CD14-positive monocyte (primary cell): ENCODE measurements at regions not wholly inside any gene's neighbourhood (a gene's known extent, or its start where the extent isn't known, plus 50 kb on each side); places are given as distances from the start of the nearest gene placed in this dataset.

Experiments
- DNase-seq, 3 donors: peaks; one replicate each; pipeline ENCODE4 v3.0.0-alpha.2; 2011 to 2022
- H2AFZ ChIP-seq: 2 replicates; pipeline ENCODE4 v1.6.0; 2012; ENCODE audit warnings: mild to moderate bottlenecking, low read depth, low read length, inconsistent platforms; ENCODE audit not compliant: insufficient read depth, poor library complexity, severe bottlenecking
- H3K27ac ChIP-seq, 2 donors: 1 replicate in 1 of 2; 2 replicates in 1 of 2; pipeline ENCODE4 v1.5.1; 2012 to 2013; ENCODE audit warnings: low read length in 2 of 2, control low read depth in 1 of 2, inconsistent platforms in 1 of 2, low read depth in 1 of 2, mild to moderate bottlenecking in 1 of 2
- H3K27me3 ChIP-seq, 2 donors: one replicate each; pipeline versions ENCODE4 v1.6.0 to v1.6.1; 2011 to 2013; ENCODE audit warnings: low read length in 2 of 2; ENCODE audit not compliant: control insufficient read depth in 2 of 2, insufficient read depth in 2 of 2
- H3K36me3 ChIP-seq, 2 donors: replicated peaks in 1 of 2; 1 replicate in 1 of 2; 2 replicates in 1 of 2; pipeline versions ENCODE4 v1.5.1 to v1.6.1; 2012 to 2013; ENCODE audit warnings: low read length in 2 of 2, control low read depth in 1 of 2, inconsistent platforms in 1 of 2, mild to moderate bottlenecking in 1 of 2; ENCODE audit not compliant: insufficient read depth in 2 of 2, control insufficient read depth in 1 of 2
- H3K4me1 ChIP-seq, 2 donors: 1 replicate in 1 of 2; 2 replicates in 1 of 2; pipeline versions ENCODE4 v1.5.1 to v1.6.1; 2012 to 2013; ENCODE audit warnings: low read length in 2 of 2, control low read depth in 1 of 2, inconsistent platforms in 1 of 2, mild to moderate bottlenecking in 1 of 2, moderate library complexity in 1 of 2; ENCODE audit not compliant: insufficient read depth in 2 of 2, control insufficient read depth in 1 of 2
- H3K4me2 ChIP-seq: replicated peaks from 2 replicates; pipeline ENCODE3; 2012; ENCODE audit warnings: low read length, moderate library complexity, mild to moderate bottlenecking; ENCODE audit not compliant: poor library complexity, severe bottlenecking; ENCODE audit errors: extremely low read depth
- H3K4me3 ChIP-seq, 3 experiments: fragments of 200-600 bp in 1 of 3; sonication (generic) in 1 of 3; replicated peaks in 1 of 3; 1 replicate in 2 of 3; 2 replicates in 1 of 3; pipeline ENCODE4 v1.5.1; 2011 to 2013; ENCODE audit warnings: low read length in 3 of 3, mild to moderate bottlenecking in 3 of 3, control low read depth in 2 of 3, low read depth in 2 of 3, inconsistent platforms in 1 of 3, moderate library complexity in 1 of 3
- H3K79me2 ChIP-seq: 2 replicates; pipeline ENCODE4 v1.6.0; 2012; ENCODE audit warnings: mild to moderate bottlenecking, control low read depth, inconsistent platforms, low read length, moderate library complexity; ENCODE audit not compliant: insufficient read depth
- H3K9ac ChIP-seq: 2 replicates; pipeline ENCODE4 v1.6.0; 2017; ENCODE audit warnings: low read length, mild to moderate bottlenecking; ENCODE audit not compliant: insufficient read depth, poor library complexity, severe bottlenecking
- H3K9me3 ChIP-seq, 2 donors: replicated peaks in 1 of 2; 1 replicate in 1 of 2; 2 replicates in 1 of 2; pipeline versions ENCODE4 v1.5.1 to v1.6.1; 2012 to 2013; ENCODE audit warnings: low read length in 2 of 2, control low read depth in 1 of 2; ENCODE audit not compliant: control insufficient read depth in 1 of 2, insufficient read depth in 1 of 2
- H4K20me1 ChIP-seq: 2 replicates; pipeline ENCODE4 v1.6.0; 2012; ENCODE audit warnings: mild to moderate bottlenecking, low read length, control low read depth, moderate library complexity; ENCODE audit not compliant: insufficient read depth
- H3K27ac Mint-ChIP-seq, 7 donors: one replicate each; pipeline ENCODE4 v1.8.0; 2020; ENCODE audit warnings: mild to moderate bottlenecking in 7 of 7, mixed read lengths in 7 of 7, moderate library complexity in 6 of 7, inconsistent platforms in 2 of 7
- H3K27me3 Mint-ChIP-seq, 3 donors: one replicate each; pipeline ENCODE4 v1.8.0; 2021 to 2022; ENCODE audit warnings: low read depth in 3 of 3, mild to moderate bottlenecking in 3 of 3, mixed read lengths in 3 of 3, moderate library complexity in 3 of 3, inconsistent platforms in 1 of 3
- H3K36me3 Mint-ChIP-seq, 2 donors: one replicate each; pipeline ENCODE4 v1.8.0; 2020; ENCODE audit warnings: mixed read lengths in 2 of 2, inconsistent platforms in 1 of 2, mild to moderate bottlenecking in 1 of 2
- H3K4me1 Mint-ChIP-seq: one replicate; pipeline ENCODE4 v1.8.0; 2020; ENCODE audit warnings: mild to moderate bottlenecking, mixed read lengths
- H3K4me3 Mint-ChIP-seq, 2 donors: one replicate each; pipeline ENCODE4 v1.8.0; 2020; ENCODE audit warnings: mild to moderate bottlenecking in 2 of 2, mixed read lengths in 2 of 2, moderate library complexity in 1 of 2
- H3K9me3 Mint-ChIP-seq, 7 donors: one replicate each; pipeline ENCODE4 v1.8.0; 2020 to 2022; ENCODE audit warnings: mixed read lengths in 7 of 7, mild to moderate bottlenecking in 6 of 7, moderate library complexity in 6 of 7, inconsistent platforms in 2 of 7
- CTCF ChIP-seq: fragments of 200-600 bp; IDR thresholded peaks from one replicate; pipeline ENCODE4 v1.8.0; 2022; ENCODE audit warnings: antibody characterized with exemption, mild to moderate bottlenecking
- WGBS: methylation state at CpG from one replicate; pipeline ENCODE4 v1.1.5; 2013; ENCODE audit warnings: missing lambda C conversion rate; ENCODE audit not compliant: insufficient coverage; 5-methylcytosine and 5-hydroxymethylcytosine counted together
- intact Hi-C, 2 donors: fragments of 100-400 bp; cut with micrococcal nuclease; formaldehyde crosslinking; loops; one replicate each; pipeline versions ENCODE4 v1.15.0 to v1.15.1; 2023

- Mint-ChIP-seq H3K4me3 (no peak overlapping the region), H3K36me3 (no peaks in the 10 kb centered on the region), H3K27ac (no peak overlapping the region), H3K27me3 (no peaks in the 10 kb centered on the region), H3K9me3 (peaks cover 0 to 6% (median 3%) of the 10 kb centered on the region in 7 donors), H3K4me1 (no peaks in the 10 kb centered on the region)
- DNase-seq, result no peak
- no peak overlapping the region for H2AFZ ChIP-seq
- H3K36me3 ChIP-seq, result no peaks in the 10 kb centered on the region
- no peak overlapping the region for H3K4me3 ChIP-seq
- H3K9ac ChIP-seq, result no peak overlapping the region
- no peaks in the 10 kb centered on the region for H3K4me1 ChIP-seq
- no peaks in the 10 kb centered on the region for H3K27me3 ChIP-seq
- intact Hi-C loops, result no loop called here
- no peak overlapping the region for H3K4me2 ChIP-seq
- H3K27ac ChIP-seq, result no peak overlapping the region
- H3K79me2 ChIP-seq, result no peaks in the 10 kb centered on the region
- 20% methylated on average over 1 of the region's 1 CpG for WGBS
- no peaks in the 10 kb centered on the region for H3K9me3 ChIP-seq
- TF ChIP-seq CTCF, result no peak
- no peaks in the 10 kb centered on the region for H4K20me1 ChIP-seq
Measured at GRCh38 chr4:13888112-13888511, 260.6 kb upstream of the BOD1L1 start.

DNA sequence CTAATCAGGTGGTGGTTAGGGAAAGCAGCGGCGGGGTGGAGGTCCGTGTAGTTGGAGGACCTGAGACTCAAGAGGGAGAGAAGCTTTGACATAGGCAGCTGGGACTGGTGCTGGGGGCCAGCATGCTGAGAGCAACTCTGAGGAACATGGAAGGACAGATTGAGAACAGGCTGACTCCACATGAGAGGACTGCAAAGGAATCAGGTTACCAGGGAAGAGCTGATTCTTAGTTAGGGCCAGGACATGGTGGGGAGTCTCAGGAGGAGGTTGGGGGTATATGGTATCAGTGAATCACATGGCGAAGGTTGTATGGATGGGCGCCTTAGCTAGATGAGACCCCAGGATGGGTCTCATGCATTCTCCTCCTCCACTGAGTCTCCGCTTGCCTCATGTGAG is 264.0 kb upstream of the BOD1L1 start:
- H3K27me3 ChIP-seq, result no peaks in the 10 kb centered on the region
- TF ChIP-seq CTCF, result no peak
- no peaks in the 10 kb centered on the region for H3K36me3 ChIP-seq
- H2AFZ ChIP-seq, result no peak overlapping the region
- intact Hi-C loops, result no loop called here
- no peak overlapping the region for H3K4me3 ChIP-seq
- no peak overlapping the region for H3K27ac ChIP-seq
- no peak for DNase-seq
- Mint-ChIP-seq H3K36me3 (no peaks in the 10 kb centered on the region), H3K27ac (no peak overlapping the region), H3K27me3 (no peaks in the 10 kb centered on the region), H3K4me1 (no peaks in the 10 kb centered on the region), H3K4me3 (no peak overlapping the region), H3K9me3 (peaks cover 0 to 6% (median 3%) of the 10 kb centered on the region in 7 donors)
- H3K4me2 ChIP-seq, result no peak overlapping the region
- H3K4me1 ChIP-seq, result no peaks in the 10 kb centered on the region
- no peaks in the 10 kb centered on the region for H3K79me2 ChIP-seq
- no peak overlapping the region for H3K9ac ChIP-seq
- no peaks in the 10 kb centered on the region for H4K20me1 ChIP-seq
- no CpG with 5 or more reads among the region's 6 CpGs for WGBS
- no peaks in the 10 kb centered on the region for H3K9me3 ChIP-seq
